HG02840 (cell line): ENCODE measurements at regions not wholly inside any gene's neighbourhood (a gene's known extent, or its start where the extent isn't known, plus 50 kb on each side); places are given as distances from the start of the nearest gene placed in this dataset.
A peak's percentile ranks its signal among the peaks of the same experiment; 100 is the strongest.

Experiments
- ATAC-seq: cut with Tn5 transposase; IDR thresholded peaks from one replicate; pipeline ENCODE4 v1.9.1; 2021; ENCODE audit warnings: mild to moderate bottlenecking, moderate library complexity, moderate number of reproducible peaks; ENCODE audit not compliant: unreplicated experiment, low FRiP score

DNA sequence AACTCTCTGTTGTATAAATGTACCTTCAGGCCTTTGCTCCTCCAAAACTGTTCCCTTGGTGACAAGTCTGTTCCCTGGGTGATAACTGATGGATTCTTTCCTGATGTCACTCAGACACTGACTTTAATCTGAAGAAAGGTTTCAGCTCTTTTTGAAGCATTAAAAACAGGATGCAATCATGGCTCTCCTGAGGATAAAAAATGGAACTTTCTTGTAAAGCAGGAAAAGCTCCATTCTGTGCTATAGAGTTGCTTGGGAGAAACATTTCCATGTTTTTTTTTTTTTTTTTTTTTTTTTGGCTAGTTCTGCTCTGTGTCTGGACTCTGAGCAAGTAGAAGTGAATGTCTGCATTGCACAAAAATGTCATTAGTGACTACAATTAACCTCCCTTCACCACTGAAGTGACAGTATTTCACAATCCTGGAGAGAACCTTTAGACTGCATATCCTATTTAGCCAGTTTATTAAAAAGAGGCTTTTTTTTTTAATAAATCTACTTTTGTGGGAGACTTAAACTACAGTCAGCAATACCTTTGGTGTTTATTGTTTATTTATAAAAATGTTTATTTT lies 101.7 kb upstream of the PRMT6 start:
- ATAC-seq: no peak

DNA sequence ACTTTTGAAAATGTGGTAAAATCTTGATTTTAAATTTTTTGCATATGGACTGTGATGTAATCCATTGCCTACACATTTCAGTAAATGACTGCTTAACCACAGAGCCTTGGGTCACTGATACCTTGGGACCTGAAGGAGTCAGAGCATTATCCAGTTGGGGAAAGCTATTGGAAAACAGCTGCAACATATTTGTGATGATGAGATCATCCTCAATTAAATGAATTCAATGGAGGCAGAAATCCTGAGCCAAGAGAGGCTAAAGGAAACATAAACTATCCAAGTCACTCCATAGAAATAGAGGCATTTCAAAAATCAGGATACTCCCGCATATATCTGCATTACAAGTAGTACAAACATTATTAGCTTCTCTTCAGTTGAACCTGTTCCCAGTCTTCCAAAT lies 99.8 kb upstream of the PRMT6 start:
- no peak for ATAC-seq

DNA sequence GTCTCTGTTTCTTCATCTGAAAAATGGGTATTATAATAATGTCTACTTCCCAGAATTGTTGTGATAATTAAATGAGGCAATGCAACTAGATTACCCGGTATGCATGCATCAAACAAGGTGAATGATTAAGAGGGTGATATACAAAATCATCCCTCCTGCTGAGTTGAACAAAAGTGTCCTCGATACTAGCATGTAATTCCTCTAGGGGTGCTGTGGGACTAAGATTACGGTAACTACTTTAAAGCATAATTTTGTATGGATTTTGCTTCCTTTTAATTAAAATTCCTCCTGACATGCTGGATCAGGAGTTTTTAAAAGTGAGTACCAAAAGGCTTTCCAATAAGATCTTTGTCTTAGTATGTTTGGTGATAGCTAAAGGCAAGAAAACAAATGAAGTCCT lies 98.7 kb upstream of the PRMT6 start:
- no peak for ATAC-seq

DNA sequence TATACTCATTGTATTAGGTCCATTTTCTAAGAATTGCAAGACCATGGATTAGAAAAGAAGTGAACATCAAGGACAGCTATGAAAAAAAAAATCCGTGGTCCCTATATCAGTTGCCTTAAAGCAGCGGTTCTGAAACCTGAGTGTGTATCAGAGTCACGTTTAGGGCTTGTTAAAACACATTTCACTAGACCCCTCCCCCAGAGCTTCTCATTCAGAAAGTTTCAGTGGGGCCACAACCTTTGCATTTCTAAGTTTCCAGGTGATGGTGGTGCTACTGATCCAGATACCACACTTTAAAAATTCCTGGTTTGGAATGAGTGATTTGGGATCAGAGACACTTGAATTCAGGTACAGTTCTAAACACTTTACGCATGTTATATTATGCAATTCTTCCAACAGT lies 96.1 kb upstream of the PRMT6 start:
- ATAC-seq: no peak

DNA sequence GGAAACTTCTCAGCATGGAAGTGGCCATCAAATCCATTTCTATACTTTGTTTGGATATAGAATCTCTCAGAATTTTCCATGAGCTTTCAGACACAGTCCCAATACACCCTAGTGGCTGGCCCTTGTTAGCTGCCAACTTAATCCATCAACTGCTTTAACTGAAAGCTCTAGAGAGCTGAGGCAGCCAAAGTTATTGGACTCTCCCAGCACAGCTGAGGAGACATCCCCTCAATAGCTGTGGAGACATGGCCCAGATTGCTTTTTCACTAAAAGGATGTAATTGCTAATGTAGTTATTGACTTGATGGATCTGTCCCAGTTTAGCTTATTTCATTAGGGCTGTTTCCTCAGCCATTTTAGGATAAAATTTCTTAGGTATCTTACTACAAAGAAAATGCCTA lies 94.8 kb upstream of the PRMT6 start:
- ATAC-seq: no peak

DNA sequence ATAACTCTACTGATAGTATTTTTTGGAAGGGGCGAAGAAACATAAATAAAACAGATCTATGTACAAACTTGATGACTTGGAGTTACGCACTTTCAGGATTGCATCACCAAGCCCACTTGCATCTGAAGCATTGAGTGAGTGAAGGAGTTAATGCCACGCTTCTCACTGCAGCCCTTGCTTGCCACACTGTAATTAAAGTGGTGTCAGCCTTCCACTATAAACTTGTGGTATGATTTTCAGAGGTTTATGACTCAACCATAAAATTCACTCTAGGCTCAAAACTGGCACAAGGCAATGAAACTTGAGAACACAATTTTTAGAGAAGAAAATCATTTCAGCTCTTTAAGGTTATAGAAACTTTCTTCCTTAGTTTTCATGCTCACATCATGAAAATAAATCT lies 93.9 kb upstream of the PRMT6 start:
- no peak for ATAC-seq

DNA sequence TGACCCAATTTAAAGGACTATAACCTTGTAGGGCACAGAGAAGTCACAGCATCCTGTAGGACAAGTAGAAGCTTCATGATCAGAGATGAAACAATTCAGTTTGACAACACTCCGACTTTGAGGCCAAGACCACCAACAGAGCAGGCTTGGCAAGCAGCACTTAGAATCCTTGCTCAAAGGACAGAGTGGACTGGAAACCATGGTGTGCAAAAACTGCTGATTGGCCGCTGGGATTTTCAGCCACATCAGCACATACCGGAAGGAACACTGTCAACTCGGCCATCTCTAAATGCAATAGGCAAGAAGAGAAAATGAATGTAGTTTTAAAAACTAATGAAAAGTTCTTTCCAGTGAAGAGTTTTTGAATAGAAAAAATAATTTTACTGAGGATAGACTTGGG lies 92.0 kb upstream of the PRMT6 start:
- ATAC-seq: no peak

DNA sequence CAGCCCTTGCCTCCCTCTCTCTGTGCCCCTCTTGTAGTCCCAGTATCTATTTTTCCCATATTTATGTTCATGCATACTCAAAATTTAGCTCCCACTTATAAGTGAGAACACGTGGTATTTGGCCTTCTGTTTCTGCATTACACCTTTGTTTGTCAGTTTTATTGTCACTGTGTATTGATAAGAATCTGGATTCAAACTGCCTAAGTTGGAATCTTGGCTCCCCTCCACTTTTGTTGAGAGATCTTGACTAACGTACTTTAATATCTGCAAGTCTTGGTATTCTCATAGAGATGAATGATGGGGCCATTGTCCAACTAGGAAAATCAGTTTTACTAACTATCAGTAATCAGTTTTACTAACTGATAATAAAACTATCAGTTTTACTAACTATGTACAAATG lies 87.8 kb upstream of the PRMT6 start:
- ATAC-seq: no peak

DNA sequence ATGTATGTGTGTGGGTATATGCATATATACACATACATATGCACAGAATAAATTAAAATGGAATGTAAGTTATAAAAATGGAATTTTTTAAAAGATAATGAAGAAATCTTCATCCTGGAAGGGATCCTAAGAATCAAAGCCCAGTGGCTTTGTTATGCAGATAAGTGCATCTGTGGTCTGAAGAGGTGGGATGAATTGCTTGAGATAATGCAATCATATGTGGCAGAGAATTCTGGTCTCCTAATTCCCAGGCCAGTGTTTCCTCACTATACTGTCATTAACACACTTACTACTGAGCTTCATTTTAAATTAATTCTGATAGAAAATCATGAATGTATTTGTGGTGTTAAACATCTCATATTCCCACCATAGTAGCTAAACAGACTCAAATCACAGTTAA lies 86.7 kb upstream of the PRMT6 start:
- ATAC-seq: no peak

DNA sequence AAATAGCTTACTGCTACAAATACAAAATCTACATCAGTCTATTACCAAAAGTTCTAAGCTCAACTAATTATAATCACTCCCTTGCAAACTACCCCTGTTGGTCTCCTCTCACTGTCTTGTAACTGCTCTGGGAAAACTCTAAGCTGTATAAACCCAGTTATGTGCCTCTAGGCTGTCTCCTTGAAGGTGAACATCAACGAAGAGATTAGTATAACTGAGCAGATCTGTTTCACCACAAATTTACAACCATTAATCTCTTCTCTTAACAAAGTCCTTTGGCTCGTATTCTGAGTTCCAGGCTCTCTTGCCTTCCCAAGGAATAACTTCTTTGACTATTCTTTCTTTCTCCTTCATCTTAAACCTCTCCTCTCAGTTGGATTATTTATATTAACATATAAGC lies 84.4 kb upstream of the PRMT6 start:
- ATAC-seq: no peak

DNA sequence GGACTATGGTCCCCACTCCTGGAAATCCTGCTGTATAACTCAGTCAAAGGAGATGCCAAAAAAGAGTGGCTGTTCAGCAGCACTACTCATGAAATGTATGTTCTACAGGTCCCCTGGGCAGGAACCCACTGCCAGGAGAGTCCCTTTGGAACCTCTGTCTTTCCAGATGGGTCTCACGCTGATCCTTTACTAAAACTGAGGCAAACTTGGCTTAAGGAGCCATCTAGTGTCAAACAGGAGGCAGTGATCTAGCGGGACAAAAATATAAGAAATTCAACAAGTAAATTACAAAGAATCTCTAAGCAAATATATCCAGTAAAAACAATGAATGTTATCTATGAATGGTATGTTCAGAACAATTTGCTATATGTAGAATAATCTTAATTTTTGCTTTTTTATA lies 80.5 kb upstream of the PRMT6 start:
- ATAC-seq: no peak

DNA sequence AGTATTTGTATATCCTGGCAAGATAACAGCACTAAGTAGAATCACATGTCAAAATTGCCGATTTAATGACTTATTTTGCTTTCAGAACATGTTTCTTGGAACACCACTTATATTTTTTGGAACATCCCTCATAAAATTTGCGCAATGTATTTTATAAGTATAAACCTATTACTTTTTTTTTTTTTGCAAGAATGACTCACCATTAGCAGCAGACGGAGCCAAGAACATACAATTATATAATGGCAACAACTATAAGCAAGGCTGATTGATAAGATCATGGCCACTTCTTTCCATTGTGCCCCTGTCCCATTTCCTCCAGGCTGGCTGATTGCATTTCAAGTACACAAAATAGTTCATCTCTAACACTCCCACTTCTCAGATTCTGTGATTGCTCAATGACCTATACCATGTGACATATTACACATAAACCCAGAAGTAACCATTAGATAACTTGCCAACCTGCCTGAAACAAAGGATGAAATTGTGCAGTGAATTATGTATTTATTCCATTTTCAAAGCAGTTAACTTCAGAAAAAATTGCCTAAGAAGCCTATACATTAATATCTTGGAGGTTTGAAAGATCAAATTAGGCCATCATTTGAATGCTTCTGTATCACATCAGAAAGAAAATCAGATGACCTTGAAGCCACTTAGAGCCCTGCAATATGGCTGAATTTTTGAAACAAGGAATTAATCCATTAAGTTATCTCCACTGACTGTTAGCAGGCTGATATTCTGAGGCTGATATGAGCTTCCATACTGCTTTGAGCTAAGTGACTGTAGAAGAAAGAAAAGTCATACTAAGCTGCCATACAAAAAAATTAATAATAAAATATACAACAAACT lies 77.8 kb upstream of the PRMT6 start:
- ATAC-seq: no peak

DNA sequence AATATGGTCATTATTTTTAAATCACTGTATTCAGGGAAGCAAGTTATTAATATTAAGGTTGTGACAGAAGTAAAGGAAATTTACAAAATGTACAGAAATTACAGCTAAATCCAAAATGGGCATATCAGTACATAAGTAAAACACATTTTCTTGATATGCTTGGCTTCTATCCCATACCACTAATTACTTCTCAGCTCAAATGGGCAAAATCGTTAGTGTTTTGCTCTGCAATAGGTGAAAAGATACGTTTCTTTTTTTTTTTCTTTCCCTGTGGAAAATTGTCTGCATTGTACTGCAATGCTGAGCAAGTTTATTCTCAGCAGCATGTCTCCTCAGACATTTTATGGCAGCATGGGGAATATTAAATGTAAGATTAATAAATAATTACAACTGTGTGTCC lies 77.1 kb upstream of the PRMT6 start:
- ATAC-seq: no peak

DNA sequence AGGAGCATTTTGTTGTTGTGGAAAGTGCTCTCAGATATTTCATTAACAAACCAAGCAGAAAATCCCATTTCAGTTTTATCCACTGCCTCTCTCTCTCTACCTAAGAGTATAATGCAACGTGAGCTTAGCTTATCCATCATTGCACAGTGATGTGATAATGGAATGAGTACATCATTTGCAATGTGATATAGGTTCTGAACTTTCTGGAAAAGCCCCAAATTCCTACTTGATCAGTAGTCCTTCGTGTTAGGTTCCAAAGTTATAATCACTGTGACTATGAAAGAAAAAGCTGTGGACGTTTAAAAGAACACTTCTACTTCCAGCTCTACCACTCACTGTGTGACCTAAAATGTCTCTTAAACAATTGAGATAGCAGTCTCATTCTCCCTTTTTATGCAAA lies 76.4 kb upstream of the PRMT6 start:
- ATAC-seq: no peak

DNA sequence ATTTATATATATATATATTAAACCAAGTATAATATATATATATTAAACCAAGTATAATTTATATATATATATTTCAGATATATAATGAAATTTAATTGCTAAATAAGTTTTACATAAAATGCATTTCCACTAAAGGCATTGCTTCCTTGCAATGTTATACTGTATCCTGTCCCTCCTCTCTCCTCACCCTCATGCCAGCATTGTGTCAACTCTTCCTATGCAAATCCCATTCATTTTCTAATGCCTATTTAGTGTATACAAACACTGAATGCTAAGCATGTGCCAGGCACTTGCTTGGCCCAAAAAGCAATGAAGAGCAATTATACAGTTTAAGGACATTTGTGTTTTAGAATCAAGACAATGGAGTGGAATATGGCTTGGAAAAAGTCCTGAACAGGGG lies 71.7 kb upstream of the PRMT6 start:
- ATAC-seq: no peak

DNA sequence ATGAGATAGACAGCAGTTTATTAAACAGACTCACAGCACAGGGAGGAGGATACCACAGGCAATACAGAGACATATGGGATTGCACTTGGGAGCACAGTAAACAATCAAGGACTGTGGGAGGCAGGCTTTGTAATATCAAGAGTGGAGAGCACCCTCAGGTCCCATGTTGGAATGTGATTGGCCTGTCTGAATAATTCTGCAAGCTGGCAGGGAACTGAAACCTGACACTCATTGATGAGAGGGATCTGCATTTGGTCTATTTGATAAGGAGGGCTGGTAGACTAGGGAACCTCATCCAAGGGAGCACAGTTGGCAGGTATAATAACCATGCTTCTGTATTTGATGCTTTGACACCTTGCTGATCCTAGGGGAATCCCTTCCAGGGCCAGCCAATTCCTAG lies 69.9 kb upstream of the PRMT6 start:
- no peak for ATAC-seq

DNA sequence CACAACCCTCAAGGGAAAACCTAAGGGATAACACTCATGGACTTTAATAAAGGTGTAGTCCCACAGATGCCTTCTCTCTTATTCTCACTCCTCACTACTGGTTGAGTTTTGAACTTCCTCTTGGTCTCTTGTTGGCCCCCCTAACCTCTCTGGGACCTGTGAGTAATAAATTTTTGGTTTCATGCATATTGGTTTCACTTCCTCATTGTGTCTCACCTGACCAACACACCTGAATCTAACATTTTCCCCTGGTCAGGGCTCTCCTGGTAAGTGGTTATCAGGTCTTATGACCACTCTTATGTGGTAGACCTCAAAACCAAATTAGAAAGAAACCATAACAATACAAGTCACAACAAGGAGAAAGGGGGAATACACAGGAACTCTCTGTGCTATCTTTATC lies 60.5 kb upstream of the PRMT6 start:
- peak; percentile 76 for ATAC-seq

DNA sequence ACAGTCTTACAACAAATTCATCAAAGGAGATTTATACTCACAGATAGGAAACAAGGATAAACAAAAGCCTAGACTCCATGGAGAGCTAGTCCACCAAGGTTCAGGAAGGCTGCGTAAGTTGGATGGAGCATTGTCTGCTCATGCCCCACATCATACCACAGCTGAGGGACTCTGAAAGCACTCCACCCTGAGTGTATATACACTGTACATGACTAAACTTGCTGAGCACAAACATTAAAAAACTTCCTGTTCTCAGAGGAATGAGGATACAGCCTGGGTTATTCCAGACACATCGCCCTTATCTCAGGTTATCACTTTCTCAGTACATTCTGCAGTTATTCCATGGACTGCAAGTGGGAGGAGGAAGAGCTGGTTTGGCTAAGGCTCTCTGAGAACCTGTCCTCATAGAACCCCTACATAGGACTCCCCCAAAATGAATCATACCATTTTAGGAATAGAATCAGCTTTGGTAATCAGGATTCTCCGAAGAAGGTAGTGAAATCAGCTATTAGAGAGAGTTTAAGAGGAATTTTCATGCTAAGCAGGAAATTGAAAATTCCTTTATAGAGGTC lies 58.0 kb upstream of the PRMT6 start:
- no peak for ATAC-seq

DNA sequence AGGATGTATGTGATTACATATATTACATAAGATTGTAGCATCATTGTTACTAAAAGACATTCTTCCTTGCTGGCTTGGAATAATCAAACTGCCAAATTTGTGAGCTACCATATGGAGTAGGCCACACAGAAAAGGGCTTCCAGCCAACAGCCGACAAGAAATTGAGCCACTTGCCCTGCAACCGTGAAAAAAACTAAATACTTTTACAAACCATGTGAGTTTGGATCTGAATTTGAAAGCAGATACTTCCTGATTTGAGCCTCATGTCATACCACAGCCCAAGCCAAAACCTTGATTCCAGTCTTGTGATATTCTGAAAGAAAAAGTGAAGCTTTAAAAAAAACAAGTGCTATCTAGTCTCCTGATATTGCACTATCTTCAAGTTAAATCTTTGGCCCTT lies 55.6 kb upstream of the PRMT6 start:
- ATAC-seq: no peak

DNA sequence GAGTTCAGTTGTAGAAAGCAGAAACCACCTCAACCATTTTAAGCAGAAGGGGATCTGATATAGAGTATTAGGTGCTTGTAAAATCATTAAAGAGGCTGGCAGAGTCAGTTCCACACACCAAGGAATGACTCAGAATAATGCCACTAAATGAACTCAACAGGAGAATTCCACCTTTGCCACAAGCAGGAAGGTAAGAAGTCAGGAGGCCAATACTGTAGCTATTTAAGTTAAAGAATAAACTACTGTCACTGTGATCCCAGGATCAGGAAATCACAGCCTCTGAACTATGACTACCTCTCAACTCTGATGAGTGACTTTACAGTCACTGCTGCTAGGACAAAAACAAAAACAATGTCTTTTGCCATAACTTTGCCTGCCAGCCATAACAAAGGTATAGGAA lies 52.5 kb upstream of the PRMT6 start:
- no peak for ATAC-seq

DNA sequence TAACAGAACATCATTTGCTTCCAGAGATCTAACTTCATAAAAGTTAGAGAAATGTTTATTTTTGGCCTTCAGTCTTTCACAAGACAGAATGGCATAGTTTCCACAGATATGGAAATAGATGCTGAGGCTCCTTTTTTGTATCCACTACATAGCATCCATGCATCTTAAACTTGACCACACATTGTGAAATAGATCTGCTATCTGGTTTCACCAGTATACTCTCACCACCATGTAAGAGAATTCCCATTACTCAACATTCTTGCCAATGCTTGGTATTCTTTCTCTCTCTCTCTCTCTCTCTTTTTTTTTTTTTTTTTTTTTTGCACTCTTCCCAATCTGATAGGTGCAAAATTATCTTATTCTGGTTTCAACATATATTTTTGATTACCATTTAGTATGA lies 52.1 kb upstream of the PRMT6 start:
- ATAC-seq: no peak
